A673 (cell line): ENCODE measurements at regions not wholly inside any gene's neighbourhood (a gene's known extent, or its start where the extent isn't known, plus 50 kb on each side); places are given as distances from the start of the nearest gene placed in this dataset.

Experiments used
- BruUV-seq: library from RNA; stranded (reverse); fragments of 400-500 nt; replicated peaks from 2 replicates; lab custom pipeline; 2021; lab: Mats Ljungman, UMichigan
- CTCF ChIA-PET: fragments of 300-600 bp; sonication (Branson Sonifier 250); formaldehyde crosslinking; loops from one replicate; lab custom pipeline; 2022; ENCODE audit warnings: antibody characterized with exemption; lab: Charles Lee
- POLR2A ChIA-PET: fragments of 300-600 bp; sonication (Branson Sonifier 250); formaldehyde crosslinking; loops from one replicate; lab custom pipeline; 2022; ENCODE audit warnings: antibody characterized with exemption; ENCODE audit not compliant: low non-redundant PET; lab: Charles Lee
- DNase-seq: peaks from one replicate; pipeline ENCODE4 v3.0.0-alpha.2; 2015; ENCODE audit warnings: low spot score
- H3K27ac ChIP-seq: fragments of 200-600 bp; sonication (generic); 2 replicates; pipeline ENCODE4 v1.5.1; 2016; ENCODE audit warnings: mixed run types, low read depth, mild to moderate bottlenecking, mixed read lengths, antibody characterized with exemption, low read length; ENCODE audit not compliant: poor library complexity, severe bottlenecking
- H3K27me3 ChIP-seq: fragments of 200-600 bp; sonication (generic); replicated peaks from 2 replicates; pipeline ENCODE4 v1.6.1; 2017; ENCODE audit warnings: mixed run types, low read depth, mild to moderate bottlenecking, mixed read lengths, antibody characterized with exemption, low read length; ENCODE audit not compliant: insufficient read depth, poor library complexity
- H3K36me3 ChIP-seq: fragments of 200-600 bp; sonication (generic); 2 replicates; pipeline ENCODE4 v1.6.1; 2016; ENCODE audit warnings: mixed run types, mild to moderate bottlenecking, mixed read lengths, antibody characterized with exemption, low read length; ENCODE audit not compliant: insufficient read depth, poor library complexity, severe bottlenecking
- H3K4me1 ChIP-seq: fragments of 200-600 bp; sonication (generic); 2 replicates; pipeline ENCODE4 v1.6.1; 2017; ENCODE audit warnings: mixed run types, mild to moderate bottlenecking, mixed read lengths, antibody characterized with exemption, low read length; ENCODE audit not compliant: insufficient read depth, poor library complexity, severe bottlenecking
- H3K4me3 ChIP-seq: fragments of 200-600 bp; sonication (generic); 2 replicates; pipeline ENCODE4 v1.5.1; 2016; ENCODE audit warnings: low read depth, mixed run types, mild to moderate bottlenecking, mixed read lengths, low read length; ENCODE audit not compliant: poor library complexity, severe bottlenecking
- H3K9me3 ChIP-seq: fragments of 200-600 bp; sonication (generic); 2 replicates; pipeline ENCODE4 v1.6.1; 2016; ENCODE audit warnings: mixed run types, low read depth, mild to moderate bottlenecking, mixed read lengths, antibody characterized with exemption, low read length; ENCODE audit not compliant: poor library complexity, severe bottlenecking
- EZH2 ChIP-seq: fragments of 200-600 bp; sonication (generic); IDR thresholded peaks from 2 replicates; pipeline ENCODE4 v1.6.1; 2017; ENCODE audit warnings: borderline replicate concordance, low read depth, mild to moderate bottlenecking, mixed read lengths, antibody characterized with exemption, low read length; ENCODE audit not compliant: poor library complexity, severe bottlenecking
- intact Hi-C: fragments of 100-400 bp; cut with micrococcal nuclease; formaldehyde crosslinking; loops from one replicate; pipeline ENCODE4 v1.10.0; 2022; ENCODE audit not compliant: unreplicated experiment
- TF ChIP-seq, protein P1 (sequence below): fragments of 300-800, 200-600 bp; sonication (generic); conservative IDR thresholded peaks from 2 replicates; pipeline ENCODE4 v1.5.1; 2017; ENCODE audit warnings: low read depth, mild to moderate bottlenecking, antibody characterized with exemption, low read length, moderate library complexity, mixed read lengths

DNA sequence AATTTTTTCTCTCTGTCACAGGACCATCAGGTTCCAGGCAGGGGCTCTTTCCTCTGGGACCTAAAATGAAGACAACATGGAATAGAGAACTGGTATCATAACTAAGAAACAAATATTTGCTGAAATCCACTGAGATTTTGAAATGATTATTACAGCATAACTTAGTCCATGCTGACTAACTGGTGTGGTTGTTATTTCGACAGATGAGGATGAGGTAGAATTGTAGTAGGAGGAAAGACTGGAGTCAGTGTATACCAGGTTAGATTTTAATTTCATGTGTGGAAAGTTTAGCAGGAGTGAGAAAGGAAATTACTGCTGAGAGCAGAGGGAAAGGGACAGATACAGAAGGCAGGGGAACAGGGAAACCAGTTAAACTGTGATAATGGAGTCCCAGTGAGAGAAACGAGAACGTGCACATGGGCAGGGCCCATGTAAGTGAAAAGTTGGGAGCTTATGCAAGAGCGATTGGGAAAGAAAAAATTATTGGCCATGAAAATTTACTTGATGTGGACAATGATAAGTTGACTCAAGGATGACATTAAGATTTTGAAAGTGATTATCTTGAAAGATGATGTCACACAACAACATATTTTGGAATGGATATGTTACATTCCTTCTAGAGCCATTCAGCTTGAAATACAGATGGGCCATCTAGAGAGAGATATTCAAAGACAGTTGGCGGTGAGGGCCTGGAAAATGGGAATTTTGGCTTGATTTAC, 98.7 kb upstream of the DDIT4L start:
- Histone ChIP-seq H3K36me3 (no peaks in the 10 kb centered on the region), H3K4me1 (no peaks in the 10 kb centered on the region), H3K27me3 (no peaks in the 10 kb centered on the region), H3K4me3 (no peak overlapping the region), H3K27ac (no peak overlapping the region), H3K9me3 (no peaks in the 10 kb centered on the region)
- TF ChIP-seq, protein P1, sequence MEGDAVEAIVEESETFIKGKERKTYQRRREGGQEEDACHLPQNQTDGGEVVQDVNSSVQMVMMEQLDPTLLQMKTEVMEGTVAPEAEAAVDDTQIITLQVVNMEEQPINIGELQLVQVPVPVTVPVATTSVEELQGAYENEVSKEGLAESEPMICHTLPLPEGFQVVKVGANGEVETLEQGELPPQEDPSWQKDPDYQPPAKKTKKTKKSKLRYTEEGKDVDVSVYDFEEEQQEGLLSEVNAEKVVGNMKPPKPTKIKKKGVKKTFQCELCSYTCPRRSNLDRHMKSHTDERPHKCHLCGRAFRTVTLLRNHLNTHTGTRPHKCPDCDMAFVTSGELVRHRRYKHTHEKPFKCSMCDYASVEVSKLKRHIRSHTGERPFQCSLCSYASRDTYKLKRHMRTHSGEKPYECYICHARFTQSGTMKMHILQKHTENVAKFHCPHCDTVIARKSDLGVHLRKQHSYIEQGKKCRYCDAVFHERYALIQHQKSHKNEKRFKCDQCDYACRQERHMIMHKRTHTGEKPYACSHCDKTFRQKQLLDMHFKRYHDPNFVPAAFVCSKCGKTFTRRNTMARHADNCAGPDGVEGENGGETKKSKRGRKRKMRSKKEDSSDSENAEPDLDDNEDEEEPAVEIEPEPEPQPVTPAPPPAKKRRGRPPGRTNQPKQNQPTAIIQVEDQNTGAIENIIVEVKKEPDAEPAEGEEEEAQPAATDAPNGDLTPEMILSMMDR, result no peak
- TF ChIP-seq EZH2, result no peak
- POLR2A ChIA-PET, result no interaction called here
- CTCF ChIA-PET, result no interaction called here
- DNase-seq, result no peak
- intact Hi-C loops, result no loop called here
- no TSS peak for BruUV-seq

DNA sequence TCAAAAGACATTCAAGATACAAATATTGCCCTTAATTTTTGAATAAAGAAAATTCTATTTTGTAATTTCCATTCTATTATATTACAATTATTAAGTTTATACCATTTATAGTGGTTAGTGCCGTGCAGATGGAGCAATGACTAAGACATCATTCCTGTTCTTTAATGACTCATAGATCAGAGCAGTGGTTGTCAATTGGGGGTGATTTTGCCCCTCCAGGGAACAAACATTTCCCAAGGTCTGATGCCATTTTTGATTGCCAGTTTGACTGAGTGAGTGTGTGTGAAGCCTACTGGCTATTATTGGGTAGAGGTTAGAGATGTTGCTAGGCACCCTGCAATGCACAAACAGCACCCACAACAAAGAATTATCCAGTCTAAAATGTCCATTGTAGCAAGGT, 97.9 kb upstream of the DDIT4L start:
- no TSS peak for BruUV-seq
- Histone ChIP-seq H3K9me3 (no peaks in the 10 kb centered on the region), H3K36me3 (no peaks in the 10 kb centered on the region), H3K4me3 (no peak overlapping the region), H3K4me1 (no peaks in the 10 kb centered on the region), H3K27me3 (no peaks in the 10 kb centered on the region), H3K27ac (no peak overlapping the region)
- ChIA-PET CTCF (no interaction called here), POLR2A (no interaction called here)
- intact Hi-C loops, result no loop called here
- DNase-seq, result no peak
- TF ChIP-seq, protein P1, result no peak
- TF ChIP-seq EZH2, result no peak

GRCh38 chr4:100287534-100287933, 97.3 kb upstream of the DDIT4L start:
- TF ChIP-seq, protein P1, result no peak
- TF ChIP-seq EZH2, result no peak
- no TSS peak for BruUV-seq
- Histone ChIP-seq H3K9me3 (no peaks in the 10 kb centered on the region), H3K36me3 (no peaks in the 10 kb centered on the region), H3K27me3 (no peaks in the 10 kb centered on the region), H3K4me3 (no peak overlapping the region), H3K27ac (no peak overlapping the region), H3K4me1 (no peaks in the 10 kb centered on the region)
- DNase-seq, result no peak
- intact Hi-C loops, result no loop called here
- CTCF ChIA-PET, result no interaction called here
- POLR2A ChIA-PET, result no interaction called here
